ENCODE measurements at regions not wholly inside any gene's neighbourhood (a gene's known extent, or its start where the extent isn't known, plus 50 kb on each side); places are given as distances from the start of the nearest gene placed in this dataset.

GRCh38 chr3:153290268-153291015 is 128.4 kb downstream of the RAP2B start:
- Histone ChIP-seq H3K4me2 (ENCODE audit: low read length) (no peak overlapping the region), H2AFZ (ENCODE audit: low read length) (no peak overlapping the region), H3K27ac (ENCODE audit: low read depth, low read length, poor library complexity, severe bottlenecking) (no peak overlapping the region), H3K36me3 (ENCODE audit: insufficient read depth, low read length) (no peaks in the 10 kb centered on the region), H4K20me1 (ENCODE audit: insufficient read depth, low read length) (no peaks in the 10 kb centered on the region), H3K9me2 (ENCODE audit: insufficient read depth, low read length) (no peaks in the 10 kb centered on the region), H3K9me3 (ENCODE audit: low read length) (no peaks in the 10 kb centered on the region), H3K79me2 (ENCODE audit: insufficient read depth, low read depth, low read length) (no peaks in the 10 kb centered on the region), H3K4me3 (ENCODE audit: low read depth, low read length, poor library complexity, severe bottlenecking) (no peak overlapping the region), H3K4me1 (ENCODE audit: insufficient read depth, low read length, poor library complexity, severe bottlenecking) (no peaks in the 10 kb centered on the region)
- BruUV-seq (replicated peaks), result no TSS peak
- CTCF ChIA-PET (ENCODE audit: unreplicated experiment), result no interaction called here
- intact Hi-C loops (cut with micrococcal nuclease; ENCODE audit: unreplicated experiment), result loop anchor here (1.0 to 2.0 kb wide), 2 partner anchors 248 to 479 kb away; no protein-coding TSS in a partner anchor
- POLR2A ChIA-PET, result no interaction called here
- TF ChIP-seq CTCF (conservative IDR thresholded peaks at IDR 0.05; ENCODE audit: low read length), result no peak
- TF ChIP-seq EZH2phosphoT487 (IDR thresholded peaks at IDR 0.05; ENCODE audit: borderline replicate concordance, low read depth, low read length), result no peak
- peak; percentile 7 for DNase-seq (ENCODE audit: low spot score)

GRCh38 chr3:153291059-153291685 is 129.1 kb downstream of the RAP2B start:
- ChIA-PET POLR2A (interaction anchor here (0.7 kb wide), 1 partner anchor 228 kb away, joined by 4 read pairs; no protein-coding TSS in a partner anchor), CTCF (ENCODE audit: unreplicated experiment) (no interaction called here)
- BruUV-seq (replicated peaks), result no TSS peak
- no peaks in the 10 kb centered on the region for H3K36me3 ChIP-seq (ENCODE audit: insufficient read depth, low read length)
- no peak for TF ChIP-seq EZH2phosphoT487 (IDR thresholded peaks at IDR 0.05; ENCODE audit: borderline replicate concordance, low read depth, low read length)
- peak; percentile 83 for TF ChIP-seq CTCF (conservative IDR thresholded peaks at IDR 0.05; ENCODE audit: low read length)
- H3K27ac ChIP-seq (ENCODE audit: low read depth, low read length, poor library complexity, severe bottlenecking), result no peak overlapping the region
- no peaks in the 10 kb centered on the region for H3K9me3 ChIP-seq (ENCODE audit: low read length)
- no peaks in the 10 kb centered on the region for H4K20me1 ChIP-seq (ENCODE audit: insufficient read depth, low read length)
- DNase-seq (ENCODE audit: low spot score), result peak; percentile 58
- H3K4me3 ChIP-seq (ENCODE audit: low read depth, low read length, poor library complexity, severe bottlenecking), result no peak overlapping the region
- no peak overlapping the region for H2AFZ ChIP-seq (ENCODE audit: low read length)
- no peaks in the 10 kb centered on the region for H3K4me1 ChIP-seq (ENCODE audit: insufficient read depth, low read length, poor library complexity, severe bottlenecking)
- H3K79me2 ChIP-seq (ENCODE audit: insufficient read depth, low read depth, low read length), result no peaks in the 10 kb centered on the region
- intact Hi-C loops (cut with micrococcal nuclease; ENCODE audit: unreplicated experiment), result loop anchor here (1.0 to 2.0 kb wide), 2 partner anchors 248 to 478 kb away; no protein-coding TSS in a partner anchor
- no peak overlapping the region for H3K4me2 ChIP-seq (ENCODE audit: low read length)
- no peaks in the 10 kb centered on the region for H3K9me2 ChIP-seq (ENCODE audit: insufficient read depth, low read length)

- H3K36me3 ChIP-seq (ENCODE audit: insufficient read depth, low read length), result no peaks in the 10 kb centered on the region
- ChIA-PET POLR2A (interaction anchor here (0.5 to 0.8 kb wide), 2 partner anchors 16 to 152 kb away, joined by 3 read pairs; no protein-coding TSS in a partner anchor), CTCF (ENCODE audit: unreplicated experiment) (no interaction called here)
- no peak overlapping the region for H2AFZ ChIP-seq (ENCODE audit: low read length)
- H3K9me3 ChIP-seq (ENCODE audit: low read length), result no peaks in the 10 kb centered on the region
- DNase-seq (ENCODE audit: low spot score), result no peak
- H3K9me2 ChIP-seq (ENCODE audit: insufficient read depth, low read length), result no peaks in the 10 kb centered on the region
- H4K20me1 ChIP-seq (ENCODE audit: insufficient read depth, low read length), result no peaks in the 10 kb centered on the region
- BruUV-seq (replicated peaks), result no TSS peak
- no peak overlapping the region for H3K4me2 ChIP-seq (ENCODE audit: low read length)
- H3K4me3 ChIP-seq (ENCODE audit: low read depth, low read length, poor library complexity, severe bottlenecking), result no peak overlapping the region
- H3K79me2 ChIP-seq (ENCODE audit: insufficient read depth, low read depth, low read length), result no peaks in the 10 kb centered on the region
- TF ChIP-seq CTCF (conservative IDR thresholded peaks at IDR 0.05; ENCODE audit: low read length), result no peak
- no peak for TF ChIP-seq EZH2phosphoT487 (IDR thresholded peaks at IDR 0.05; ENCODE audit: borderline replicate concordance, low read depth, low read length)
- intact Hi-C loops (cut with micrococcal nuclease; ENCODE audit: unreplicated experiment), result no loop called here
- no peak overlapping the region for H3K27ac ChIP-seq (ENCODE audit: low read depth, low read length, poor library complexity, severe bottlenecking)
- no peaks in the 10 kb centered on the region for H3K4me1 ChIP-seq (ENCODE audit: insufficient read depth, low read length, poor library complexity, severe bottlenecking)
Observed at GRCh38 chr3:153293265-153293664, 131.2 kb downstream of the RAP2B start.
